ENCODE measurements at regions not wholly inside any gene's neighbourhood (a gene's known extent, or its start where the extent isn't known, plus 50 kb on each side); places are given as distances from the start of the nearest gene placed in this dataset.

DNA sequence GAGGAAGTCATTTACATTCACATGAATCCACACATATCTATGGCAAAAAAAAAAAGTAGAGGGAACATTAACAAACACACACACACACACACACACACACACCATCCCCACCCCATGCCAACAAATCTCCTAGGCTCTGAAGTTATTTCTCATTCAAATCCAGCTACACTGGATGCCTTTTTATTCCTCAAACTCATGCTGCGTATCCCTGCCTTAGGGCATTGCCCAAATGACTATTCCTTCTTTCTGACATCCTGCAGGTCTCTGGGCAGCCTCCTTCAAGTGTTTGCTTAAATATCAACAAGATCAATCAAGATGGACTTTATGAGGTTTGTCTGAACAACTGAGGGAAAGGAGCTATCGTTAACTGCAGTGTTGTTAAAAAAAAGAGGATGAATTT is 106.5 kb upstream of the FAM9A start:
- no peak for TF ChIP-seq CTCF (IDR thresholded peaks at IDR 0.05; ENCODE audit: low read length, missing control alignments)
- no peak for DNase-seq (ENCODE audit: low read depth)
- H3K4me3 ChIP-seq (replicated peaks; ENCODE audit: low read depth, low read length) = no peak overlapping the region

GRCh38 chrX:8906299-8906938 is 105.2 kb upstream of the FAM9A start:
- no peak for DNase-seq (ENCODE audit: low read depth)
- H3K4me3 ChIP-seq (replicated peaks; ENCODE audit: low read depth, low read length) = no peak overlapping the region
- no peak for TF ChIP-seq CTCF (IDR thresholded peaks at IDR 0.05; ENCODE audit: low read length, missing control alignments)

- H3K4me3 ChIP-seq (replicated peaks; ENCODE audit: low read depth, low read length) = no peak overlapping the region
- DNase-seq (ENCODE audit: low read depth) = no peak
- no peak for TF ChIP-seq CTCF (IDR thresholded peaks at IDR 0.05; ENCODE audit: low read length, missing control alignments)
Observed at GRCh38 chrX:8897259-8897658, 96.1 kb upstream of the FAM9A start.

- TF ChIP-seq CTCF (IDR thresholded peaks at IDR 0.05; ENCODE audit: low read length, missing control alignments) = no peak
- H3K4me3 ChIP-seq (replicated peaks; ENCODE audit: low read depth, low read length) = no peak overlapping the region
- DNase-seq (ENCODE audit: low read depth) = no peak
Observed at GRCh38 chrX:8890794-8891193, 89.6 kb upstream of the FAM9A start.

DNA sequence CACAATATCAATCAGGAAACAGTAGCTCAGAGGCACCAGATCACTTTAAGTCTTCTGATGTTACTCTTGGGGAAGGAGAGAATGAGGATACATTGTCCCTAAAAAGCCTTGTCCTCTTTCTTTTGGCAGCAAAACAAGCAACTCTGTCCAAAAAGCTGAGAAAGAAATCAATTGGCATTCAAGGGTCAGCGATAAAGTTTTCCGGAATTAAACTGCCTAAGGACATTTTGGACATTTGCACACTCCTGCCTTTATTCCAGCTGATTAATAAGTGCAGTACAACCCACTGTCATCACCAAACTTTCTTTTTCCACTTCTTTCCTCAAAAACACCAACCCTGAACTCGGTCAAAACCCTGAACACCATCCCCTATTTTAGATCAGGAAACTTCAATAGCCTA is 85.8 kb upstream of the FAM9A start:
- TF ChIP-seq CTCF (IDR thresholded peaks at IDR 0.05; ENCODE audit: low read length, missing control alignments) = no peak
- H3K4me3 ChIP-seq (replicated peaks; ENCODE audit: low read depth, low read length) = no peak overlapping the region
- no peak for DNase-seq (ENCODE audit: low read depth)

GRCh38 chrX:8879750-8880149 is 78.6 kb upstream of the FAM9A start:
- peak; percentile 29 for DNase-seq (ENCODE audit: low read depth)
- TF ChIP-seq CTCF (IDR thresholded peaks at IDR 0.05; ENCODE audit: low read length, missing control alignments) = peak; percentile 68
- no peak overlapping the region for H3K4me3 ChIP-seq (replicated peaks; ENCODE audit: low read depth, low read length)

GRCh38 chrX:8873956-8874355 is 72.8 kb upstream of the FAM9A start:
- DNase-seq (ENCODE audit: low read depth) = no peak
- no peak overlapping the region for H3K4me3 ChIP-seq (replicated peaks; ENCODE audit: low read depth, low read length)
- no peak for TF ChIP-seq CTCF (IDR thresholded peaks at IDR 0.05; ENCODE audit: low read length, missing control alignments)
